Nucleus accumbens (tissue), 56 donors: ENCODE measurements at regions not wholly inside any gene's neighbourhood (a gene's known extent, or its start where the extent isn't known, plus 50 kb on each side); places are given as distances from the start of the nearest gene placed in this dataset.
A peak's percentile ranks its signal among the peaks of the same experiment; 100 is the strongest.

Experiments used
- DNase-seq, 56 donors: peaks; one replicate each; lab custom pipeline; 2025; lab: John Stamatoyannopoulos, UW

GRCh38 chr18:41004324-41004723 is 950.7 kb upstream of the PIK3C3 start:
- no peak for DNase-seq

DNA sequence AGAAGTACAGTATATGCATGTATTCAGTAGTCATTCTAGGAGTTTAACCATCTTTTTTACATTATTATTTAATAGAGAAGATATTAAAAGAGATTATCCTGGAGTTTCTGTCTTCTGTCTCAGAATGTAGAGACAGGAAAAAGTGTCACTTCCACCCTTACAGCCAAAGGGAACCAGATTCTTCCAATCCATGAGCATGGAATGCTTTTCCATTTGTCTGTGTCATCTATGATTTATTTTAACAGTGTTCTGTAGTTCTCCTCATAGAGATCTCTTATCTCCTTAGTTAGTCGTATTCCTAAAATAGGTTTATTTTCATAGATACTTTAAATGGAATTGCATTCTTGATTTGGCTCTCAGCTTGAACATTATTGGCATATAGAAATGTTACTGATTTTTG is 959.5 kb upstream of the PIK3C3 start:
- DNase-seq: no peak

- no peak for DNase-seq
These were observed 961.7 kb upstream of the PIK3C3 start for GRCh38 chr18:40993363-40993762.

DNA sequence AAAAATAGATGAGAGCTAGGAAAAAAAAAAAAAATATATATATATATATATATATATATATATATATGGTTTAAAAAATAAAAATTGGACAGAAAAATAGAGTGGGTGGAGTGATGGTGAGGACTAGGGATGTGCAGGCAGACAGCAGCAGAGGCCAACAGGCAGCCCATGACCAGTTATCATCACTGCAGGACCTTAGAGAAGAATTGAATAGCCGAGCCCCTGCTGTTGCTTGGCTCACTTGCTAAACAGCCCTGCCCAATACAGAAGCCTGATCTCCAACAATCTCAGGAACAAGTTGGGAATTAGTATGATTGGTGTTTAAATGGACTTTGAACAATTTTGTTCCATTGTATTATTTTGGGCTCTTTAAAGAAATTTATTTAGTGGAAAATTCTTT is 967.5 kb upstream of the PIK3C3 start:
- no peak for DNase-seq

DNA sequence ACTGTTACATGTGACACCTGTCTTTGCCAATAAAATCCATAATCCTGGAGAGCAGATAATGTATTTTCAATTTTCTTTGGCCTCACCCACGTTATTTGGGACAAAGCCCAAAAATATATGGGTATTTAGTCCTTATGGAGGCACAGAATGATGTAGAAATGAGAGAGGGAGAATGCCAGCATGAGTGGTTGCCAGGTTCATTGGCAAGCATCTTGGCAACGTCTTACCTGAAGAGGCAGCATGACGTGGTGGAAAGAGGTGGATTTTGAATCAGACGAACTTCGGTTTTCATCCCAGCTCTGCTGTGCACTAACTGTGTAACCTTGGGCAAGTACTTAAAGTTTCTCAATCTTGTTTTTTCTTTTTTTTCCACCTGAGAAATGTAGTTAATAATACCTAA is 969.6 kb upstream of the PIK3C3 start:
- no peak for DNase-seq

GRCh38 chr18:40984856-40985255 is 970.2 kb upstream of the PIK3C3 start:
- no peak for DNase-seq

DNA sequence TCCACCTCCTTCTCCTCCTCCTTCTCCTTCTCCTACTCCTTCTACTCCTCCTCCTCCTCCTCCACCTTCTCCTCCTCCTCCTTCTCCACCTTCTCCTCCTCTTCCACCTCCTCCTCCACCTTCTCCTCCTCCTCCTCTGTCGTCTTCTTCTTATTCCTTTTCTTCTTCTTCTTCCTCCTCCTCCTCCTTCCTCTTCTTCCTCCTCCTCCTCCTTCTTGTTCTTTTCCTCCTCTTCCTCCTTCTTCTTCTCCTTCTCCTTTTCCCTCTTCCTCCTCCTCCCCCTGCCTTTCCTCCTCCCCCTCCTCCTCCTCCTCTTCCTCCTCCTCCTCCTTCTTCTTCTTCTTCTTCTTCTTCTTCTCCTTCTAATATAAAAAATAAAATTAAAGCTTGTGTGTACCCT is 971.2 kb upstream of the PIK3C3 start:
- DNase-seq: no peak

DNA sequence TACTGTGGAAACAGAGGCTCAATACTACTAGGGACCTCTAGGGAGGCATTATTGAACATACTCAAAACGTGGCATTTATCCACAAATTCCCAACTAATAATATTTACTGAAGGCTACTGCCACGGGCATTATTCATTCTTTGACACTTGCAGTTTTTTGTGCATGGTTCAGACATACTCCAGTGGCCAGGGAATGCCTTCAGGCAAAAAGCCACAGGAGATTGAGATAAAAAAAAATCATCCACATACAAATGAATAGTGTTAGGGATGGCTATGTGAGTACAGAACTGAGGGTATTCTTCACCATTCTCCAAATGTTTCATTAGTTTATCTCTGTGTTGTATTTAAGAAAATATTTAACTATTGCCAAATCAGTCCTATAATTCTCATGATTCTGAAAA is 974.9 kb upstream of the PIK3C3 start:
- DNase-seq: no peak

DNA sequence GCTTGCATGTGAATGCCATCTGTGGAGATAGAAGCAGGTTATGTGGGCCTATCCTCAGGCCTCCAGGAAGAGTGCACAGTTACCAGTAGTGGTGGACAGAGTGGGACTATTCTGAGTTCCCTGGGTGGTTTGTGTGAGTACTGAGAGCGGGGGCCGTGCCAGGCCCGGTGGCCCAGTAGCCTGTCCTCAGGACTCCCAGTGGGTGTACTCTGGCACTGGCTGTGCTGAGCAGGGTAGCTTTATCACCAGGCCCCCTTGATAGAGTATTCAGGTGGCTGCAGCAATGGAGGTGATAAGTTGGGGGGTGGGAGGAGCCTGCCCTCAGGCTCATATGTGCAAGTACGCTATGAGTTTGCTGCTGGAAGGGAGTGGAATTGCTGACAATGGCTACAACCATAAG is 979.0 kb upstream of the PIK3C3 start:
- DNase-seq: no peak

GRCh38 chr18:40974448-40974847 is 980.6 kb upstream of the PIK3C3 start:
- DNase-seq: no peak

DNA sequence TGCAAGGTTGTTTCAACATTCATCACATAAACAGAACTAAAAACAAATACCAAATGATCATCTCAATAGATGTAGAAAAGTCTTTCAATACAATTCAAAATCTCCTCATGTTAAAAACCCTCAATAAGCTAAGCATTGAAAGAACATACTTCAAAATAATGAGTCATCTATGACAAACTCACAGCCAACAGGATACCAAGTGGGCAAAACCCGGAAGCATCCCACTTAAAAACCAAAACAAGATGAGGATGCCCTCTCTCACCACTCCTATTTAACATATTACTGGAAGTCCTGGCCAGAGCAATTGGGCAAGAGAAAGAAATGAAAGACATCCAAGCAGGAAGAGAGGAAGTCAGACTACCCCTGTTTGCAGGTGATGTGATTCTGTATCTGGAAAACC is 992.2 kb upstream of the PIK3C3 start:
- DNase-seq: no peak

DNA sequence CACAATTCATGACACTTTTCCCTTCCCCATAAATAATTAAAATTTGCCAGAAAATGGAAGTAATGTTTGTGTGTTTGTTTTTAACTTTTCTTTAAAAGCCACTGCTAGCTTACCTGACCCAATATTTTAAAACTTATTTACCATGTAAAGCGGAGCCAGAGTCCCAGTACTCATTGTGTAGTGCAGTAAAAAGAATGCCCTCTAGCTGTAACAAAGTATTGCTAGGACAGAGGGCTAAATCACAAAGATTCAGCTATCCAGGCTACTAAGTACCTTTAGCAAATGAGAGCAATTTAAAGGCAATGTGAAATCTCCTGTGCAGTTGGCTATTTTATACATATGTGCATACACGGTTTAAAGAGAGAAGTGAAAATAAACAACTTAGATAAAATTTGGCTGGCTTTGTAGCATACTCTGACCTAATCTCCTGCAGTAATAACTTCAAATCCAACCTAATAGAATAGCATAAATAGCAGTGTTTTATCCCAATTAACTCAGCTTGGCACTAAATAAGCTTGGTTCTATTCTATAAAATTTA is 997.4 kb upstream of the PIK3C3 start:
- no peak for DNase-seq

GRCh38 chr18:40956213-40956612 is 998.8 kb upstream of the PIK3C3 start:
- no peak for DNase-seq

DNA sequence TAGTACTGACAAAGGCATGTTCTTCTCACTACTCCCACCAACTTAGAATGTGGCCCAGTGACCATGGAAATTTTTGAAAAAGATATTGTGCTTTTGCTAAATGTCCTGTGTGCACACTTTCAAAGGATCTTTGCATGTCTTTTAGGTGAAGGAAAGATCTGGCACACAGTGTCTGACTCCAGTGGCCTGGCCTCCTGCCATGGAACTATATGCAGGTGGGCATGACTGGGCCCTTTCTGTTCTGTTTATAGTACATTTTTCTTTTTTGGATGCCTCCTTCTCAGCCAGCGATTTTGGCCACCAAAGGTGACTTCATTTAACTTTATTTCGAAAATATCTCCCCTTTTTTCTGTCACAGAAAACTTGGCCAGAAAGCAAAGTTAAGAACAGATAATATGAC is 999.7 kb upstream of the PIK3C3 start:
- no peak for DNase-seq

GRCh38 chr18:40949114-40949950 is 1005.7 kb upstream of the PIK3C3 start:
- no peak for DNase-seq

- no peak for DNase-seq
These were observed 1010.5 kb upstream of the PIK3C3 start for GRCh38 chr18:40944576-40944975.

GRCh38 chr18:40939656-40940515 is 1015.1 kb upstream of the PIK3C3 start:
- peak in 11 of 56 donors; percentile 1 to 33 (median 10) for DNase-seq

DNA sequence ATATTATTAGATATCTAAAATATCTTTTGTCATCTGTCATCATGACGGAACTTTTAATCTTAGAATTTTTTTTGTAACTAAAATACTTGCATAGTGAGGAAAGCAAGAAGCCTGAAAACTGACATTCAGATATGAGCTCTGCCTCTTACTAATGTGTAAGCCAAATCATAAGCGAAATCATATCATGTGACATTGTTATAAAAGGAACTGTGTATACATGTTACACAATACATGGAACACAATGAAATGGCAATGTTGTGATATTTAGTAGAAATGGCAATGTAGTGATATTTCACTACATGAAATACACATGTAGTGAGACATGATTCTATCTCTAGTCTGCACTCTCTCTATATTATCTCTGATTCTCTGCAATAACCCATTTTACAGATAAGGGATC is 1016.4 kb upstream of the PIK3C3 start:
- DNase-seq: no peak

- DNase-seq: no peak
These were observed 1017.6 kb upstream of the PIK3C3 start for GRCh38 chr18:40937386-40937785.

- no peak for DNase-seq
These were observed 1019.6 kb upstream of the PIK3C3 start for GRCh38 chr18:40935423-40935822.

GRCh38 chr18:40932862-40933261 is 1022.2 kb upstream of the PIK3C3 start:
- no peak for DNase-seq
